ENCODE measurements at regions not wholly inside any gene's neighbourhood (a gene's known extent, or its start where the extent isn't known, plus 50 kb on each side); places are given as distances from the start of the nearest gene placed in this dataset.

DNA sequence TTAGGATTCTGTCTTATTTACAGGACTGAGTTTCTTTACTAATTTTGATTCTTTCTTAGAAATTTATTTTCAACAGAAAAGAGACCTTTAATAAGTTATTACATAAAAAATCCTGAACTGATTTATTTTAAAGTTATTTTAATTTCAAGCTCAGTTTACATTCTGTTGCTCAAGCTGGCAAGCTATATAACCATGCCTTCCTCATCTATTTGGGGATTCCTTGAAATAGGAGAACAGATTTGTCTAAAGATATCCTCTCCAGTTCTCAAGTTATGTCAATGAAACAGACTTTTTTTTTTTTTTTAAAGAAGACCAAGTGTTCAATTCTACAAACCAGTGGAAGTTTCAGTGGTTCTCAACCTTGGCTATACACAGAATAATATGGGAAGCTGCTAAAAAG lies 103.3 kb upstream of the TRHDE start:
- TF ChIP-seq EZH2phosphoT487 (IDR thresholded peaks at IDR 0.05; ENCODE audit: borderline replicate concordance, low read depth, low read length) (no peak), CTCF (conservative IDR thresholded peaks at IDR 0.05; ENCODE audit: low read length) (no peak)
- Histone ChIP-seq H3K27ac (ENCODE audit: low read depth, low read length, poor library complexity, severe bottlenecking) (no peak overlapping the region), H4K20me1 (ENCODE audit: insufficient read depth, low read length) (no peaks in the 10 kb centered on the region), H3K4me2 (ENCODE audit: low read length) (no peak overlapping the region), H3K4me1 (ENCODE audit: insufficient read depth, low read length, poor library complexity, severe bottlenecking) (no peaks in the 10 kb centered on the region), H3K79me2 (ENCODE audit: insufficient read depth, low read depth, low read length) (no peaks in the 10 kb centered on the region), H3K9me3 (ENCODE audit: low read length) (no peaks in the 10 kb centered on the region), H3K9me2 (ENCODE audit: insufficient read depth, low read length) (no peaks in the 10 kb centered on the region), H3K36me3 (ENCODE audit: insufficient read depth, low read length) (no peaks in the 10 kb centered on the region), H2AFZ (ENCODE audit: low read length) (no peak overlapping the region), H3K4me3 (ENCODE audit: low read depth, low read length, poor library complexity, severe bottlenecking) (no peak overlapping the region)
- no TSS peak for BruUV-seq (replicated peaks)
- POLR2A ChIA-PET = interaction anchor here (0.6 to 1.0 kb wide), 2 partner anchors 12 to 723 kb away, joined by 3 read pairs; no protein-coding TSS in a partner anchor
- intact Hi-C loops (cut with micrococcal nuclease; ENCODE audit: unreplicated experiment) = no loop called here
- CTCF ChIA-PET (ENCODE audit: unreplicated experiment) = interaction anchor here (0.5 kb wide), 1 partner anchor 18 kb away, joined by 10 read pairs; no protein-coding TSS in a partner anchor
- no peak for DNase-seq (ENCODE audit: low spot score)

GRCh38 chr12:72173974-72174373 lies 98.2 kb upstream of the TRHDE start:
- TF ChIP-seq CTCF (conservative IDR thresholded peaks at IDR 0.05; ENCODE audit: low read length) = no peak
- no peak for TF ChIP-seq EZH2phosphoT487 (IDR thresholded peaks at IDR 0.05; ENCODE audit: borderline replicate concordance, low read depth, low read length)
- Histone ChIP-seq H3K9me2 (ENCODE audit: insufficient read depth, low read length) (no peaks in the 10 kb centered on the region), H3K36me3 (ENCODE audit: insufficient read depth, low read length) (no peaks in the 10 kb centered on the region), H2AFZ (ENCODE audit: low read length) (no peak overlapping the region), H3K4me2 (ENCODE audit: low read length) (no peak overlapping the region), H4K20me1 (ENCODE audit: insufficient read depth, low read length) (no peaks in the 10 kb centered on the region), H3K79me2 (ENCODE audit: insufficient read depth, low read depth, low read length) (no peaks in the 10 kb centered on the region), H3K4me1 (ENCODE audit: insufficient read depth, low read length, poor library complexity, severe bottlenecking) (no peaks in the 10 kb centered on the region), H3K27ac (ENCODE audit: low read depth, low read length, poor library complexity, severe bottlenecking) (no peak overlapping the region), H3K4me3 (ENCODE audit: low read depth, low read length, poor library complexity, severe bottlenecking) (no peak overlapping the region), H3K9me3 (ENCODE audit: low read length) (no peaks in the 10 kb centered on the region)
- BruUV-seq (replicated peaks) = no TSS peak
- intact Hi-C loops (cut with micrococcal nuclease; ENCODE audit: unreplicated experiment) = no loop called here
- ChIA-PET POLR2A (no interaction called here), CTCF (ENCODE audit: unreplicated experiment) (no interaction called here)
- no peak for DNase-seq (ENCODE audit: low spot score)

DNA sequence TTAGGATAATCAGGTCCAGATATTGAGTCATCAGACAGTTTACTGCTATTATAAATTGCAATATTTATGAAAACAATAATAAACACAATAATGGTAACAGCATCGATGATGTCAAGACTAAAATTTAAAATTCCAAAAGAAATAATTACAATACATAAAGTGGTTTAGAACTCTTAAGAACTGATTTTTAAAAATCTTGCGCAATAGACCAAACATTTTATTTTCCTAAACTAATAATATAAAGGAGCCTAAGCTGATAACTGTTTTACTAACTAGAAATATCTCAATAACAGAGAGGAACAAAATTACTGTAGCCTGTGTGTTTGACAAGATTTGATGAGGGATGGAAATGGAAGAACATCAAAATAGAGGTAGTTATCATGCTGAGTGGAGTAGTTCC lies 93.9 kb upstream of the TRHDE start:
- no peak for DNase-seq (ENCODE audit: low spot score)
- ChIA-PET POLR2A (no interaction called here), CTCF (ENCODE audit: unreplicated experiment) (no interaction called here)
- Histone ChIP-seq H3K4me3 (ENCODE audit: low read depth, low read length, poor library complexity, severe bottlenecking) (no peak overlapping the region), H2AFZ (ENCODE audit: low read length) (no peak overlapping the region), H4K20me1 (ENCODE audit: insufficient read depth, low read length) (no peaks in the 10 kb centered on the region), H3K36me3 (ENCODE audit: insufficient read depth, low read length) (no peaks in the 10 kb centered on the region), H3K9me2 (ENCODE audit: insufficient read depth, low read length) (no peaks in the 10 kb centered on the region), H3K79me2 (ENCODE audit: insufficient read depth, low read depth, low read length) (no peaks in the 10 kb centered on the region), H3K4me2 (ENCODE audit: low read length) (no peak overlapping the region), H3K4me1 (ENCODE audit: insufficient read depth, low read length, poor library complexity, severe bottlenecking) (no peaks in the 10 kb centered on the region), H3K9me3 (ENCODE audit: low read length) (no peaks in the 10 kb centered on the region), H3K27ac (ENCODE audit: low read depth, low read length, poor library complexity, severe bottlenecking) (no peak overlapping the region)
- intact Hi-C loops (cut with micrococcal nuclease; ENCODE audit: unreplicated experiment) = no loop called here
- no TSS peak for BruUV-seq (replicated peaks)
- TF ChIP-seq EZH2phosphoT487 (IDR thresholded peaks at IDR 0.05; ENCODE audit: borderline replicate concordance, low read depth, low read length) = no peak
- TF ChIP-seq CTCF (conservative IDR thresholded peaks at IDR 0.05; ENCODE audit: low read length) = no peak

All from OCI-LY7 (cell line).